Jurkat, Clone E6-1 (cell line): ENCODE measurements at regions not wholly inside any gene's neighbourhood (a gene's known extent, or its start where the extent isn't known, plus 50 kb on each side); places are given as distances from the start of the nearest gene placed in this dataset.
"Not testable (repeated sequence)": the region's sequence is repeated elsewhere in the genome, so short reads cannot be mapped to it uniquely, and the experiment has no call there.

ENCODE experiments used
- DNase-seq: peaks from one replicate; pipeline ENCODE4 v3.0.0-alpha.2; 2011; ENCODE audit warnings: low read depth, low spot score
- H3K4me3 ChIP-seq: 2 replicates; pipeline ENCODE4 v1.5.1; 2011; ENCODE audit warnings: mild to moderate bottlenecking, low read length, control low read depth, moderate library complexity

GRCh38 chr14:26320886-26321285, 276.9 kb downstream of the NOVA1 start:
- no peak for DNase-seq
- no peak overlapping the region for H3K4me3 ChIP-seq

GRCh38 chr14:26319139-26319864, 278.5 kb downstream of the NOVA1 start:
- no peak for DNase-seq

GRCh38 chr14:26304056-26304455, 293.8 kb downstream of the NOVA1 start:
- H3K4me3 ChIP-seq, result no peak overlapping the region
- no peak for DNase-seq

More at GRCh38 chr14:26319139-26319864, 278.5 kb downstream of the NOVA1 start:
- H3K4me3 ChIP-seq, result no peak overlapping the region

- no peak overlapping the region for H3K4me3 ChIP-seq
- no peak for DNase-seq
Measured at GRCh38 chr14:26293909-26294308, 303.9 kb downstream of the NOVA1 start.

- no peak for DNase-seq
- no peak overlapping the region for H3K4me3 ChIP-seq
Measured at GRCh38 chr14:26289891-26290486, 307.8 kb downstream of the NOVA1 start.

- DNase-seq, result no peak
- no peak overlapping the region for H3K4me3 ChIP-seq
Measured at GRCh38 chr14:26286913-26287205, 311.0 kb downstream of the NOVA1 start.

- DNase-seq, result no peak
- H3K4me3 ChIP-seq, result no peak overlapping the region
Measured at GRCh38 chr14:26286081-26286912, 311.5 kb downstream of the NOVA1 start.

GRCh38 chr14:26282578-26282977, 315.3 kb downstream of the NOVA1 start:
- DNase-seq, result no peak
- H3K4me3 ChIP-seq, result no peak overlapping the region

GRCh38 chr14:26282011-26282410, 315.8 kb downstream of the NOVA1 start:
- DNase-seq, H3K4me3 ChIP-seq: not testable (repeated sequence)

- no peak overlapping the region for H3K4me3 ChIP-seq
- peak; percentile 5 for DNase-seq
Measured at GRCh38 chr14:26281280-26281998, 316.4 kb downstream of the NOVA1 start.

- H3K4me3 ChIP-seq, result no peak overlapping the region
- DNase-seq, result peak; percentile 6
Measured at GRCh38 chr14:26276757-26277156, 321.1 kb downstream of the NOVA1 start.

GRCh38 chr14:26265170-26265685, 332.6 kb downstream of the NOVA1 start:
- H3K4me3 ChIP-seq, result no peak overlapping the region
- no peak for DNase-seq

GRCh38 chr14:26261368-26262122, 336.3 kb downstream of the NOVA1 start:
- no peak overlapping the region for H3K4me3 ChIP-seq
- DNase-seq, result no peak

GRCh38 chr14:26255213-26255612, 342.6 kb downstream of the NOVA1 start:
- no peak overlapping the region for H3K4me3 ChIP-seq
- peak; percentile 11 for DNase-seq

GRCh38 chr14:26252176-26252575, 345.7 kb downstream of the NOVA1 start:
- DNase-seq, result no peak
- no peak overlapping the region for H3K4me3 ChIP-seq

GRCh38 chr14:26233118-26233517, 364.7 kb downstream of the NOVA1 start:
- DNase-seq, result no peak
- no peak overlapping the region for H3K4me3 ChIP-seq

GRCh38 chr14:26218861-26219260, 379.0 kb downstream of the NOVA1 start:
- DNase-seq, result no peak

GRCh38 chr14:26217778-26218177, 380.1 kb downstream of the NOVA1 start:
- no peak overlapping the region for H3K4me3 ChIP-seq
- DNase-seq, result no peak

More at GRCh38 chr14:26218861-26219260, 379.0 kb downstream of the NOVA1 start:
- no peak overlapping the region for H3K4me3 ChIP-seq

GRCh38 chr14:26216786-26217185, 381.0 kb downstream of the NOVA1 start:
- no peak overlapping the region for H3K4me3 ChIP-seq
- DNase-seq, result no peak
